OCI-LY3 (cell line): ENCODE measurements at regions not wholly inside any gene's neighbourhood (a gene's known extent, or its start where the extent isn't known, plus 50 kb on each side); places are given as distances from the start of the nearest gene placed in this dataset.

Experiments
- H2AFZ ChIP-seq: fragments of 200-600, 300-600 bp; shearing (Covaris generic); 2 replicates; pipeline ENCODE4 v1.6.0; 2014; ENCODE audit warnings: antibody characterized with exemption, low read depth, low read length
- H3K27ac ChIP-seq: fragments of 200-600, 300-600 bp; sonication (generic); 2 replicates; pipeline ENCODE4 v1.5.1; 2014; ENCODE audit warnings: mild to moderate bottlenecking, low read length, moderate library complexity, mixed read lengths
- H3K27me3 ChIP-seq: fragments of 200-600, 300-600 bp; sonication (generic); 2 replicates; pipeline ENCODE4 v1.6.1; 2014; ENCODE audit warnings: low read depth, low read length, mixed read lengths
- H3K36me3 ChIP-seq: fragments of 200-600, 300-600 bp; sonication (generic); replicated peaks from 2 replicates; pipeline ENCODE3; 2014; ENCODE audit warnings: low read depth, low read length, mixed read lengths
- H3K4me1 ChIP-seq: fragments of 300-600, 200-600 bp; sonication (generic); 2 replicates; pipeline ENCODE4 v1.6.1; 2014; ENCODE audit warnings: low read length, mixed read lengths
- H3K4me2 ChIP-seq: fragments of 200-600, 300-600 bp; sonication (generic); 2 replicates; pipeline ENCODE4 v1.6.1; 2014; ENCODE audit warnings: low read length, mixed read lengths
- H3K4me3 ChIP-seq: fragments of 300-600, 200-600 bp; sonication (generic); 2 replicates; pipeline ENCODE4 v1.5.1; 2014; ENCODE audit warnings: antibody characterized with exemption, mild to moderate bottlenecking, low read length, moderate library complexity
- H3K79me2 ChIP-seq: fragments of 300-600, 200-600 bp; shearing (Covaris generic); 2 replicates; pipeline ENCODE4 v1.6.1; 2014; ENCODE audit warnings: mild to moderate bottlenecking, low read length, mixed read lengths
- H3K9ac ChIP-seq: fragments of 300-600, 200-600 bp; shearing (Covaris generic); 2 replicates; pipeline ENCODE4 v1.6.0; 2014; ENCODE audit warnings: mild to moderate bottlenecking, low read length, moderate library complexity
- H3K9me3 ChIP-seq: fragments of 200-600, 300-600 bp; shearing (Covaris generic); 2 replicates; pipeline ENCODE4 v1.6.1; 2014; ENCODE audit warnings: low read length, mixed read lengths; ENCODE audit not compliant: insufficient read depth
- H4K20me1 ChIP-seq: fragments of 200-600, 300-600 bp; sonication (generic); 2 replicates; pipeline ENCODE4 v1.6.1; 2016; ENCODE audit warnings: low read length, mixed read lengths; ENCODE audit not compliant: insufficient read depth
- CTCF ChIP-seq: fragments of 200-600, 300-600 bp; sonication (generic); IDR thresholded peaks from 2 replicates; pipeline ENCODE4 v1.5.1; 2014; ENCODE audit warnings: antibody characterized with exemption, low read length, low read depth
- EZH2phosphoT487 ChIP-seq: fragments of 200-600 bp; shearing (Covaris generic); IDR thresholded peaks from 2 replicates; pipeline ENCODE4 v1.6.1; 2018; ENCODE audit warnings: antibody characterized with exemption, mixed run types, low read depth

DNA sequence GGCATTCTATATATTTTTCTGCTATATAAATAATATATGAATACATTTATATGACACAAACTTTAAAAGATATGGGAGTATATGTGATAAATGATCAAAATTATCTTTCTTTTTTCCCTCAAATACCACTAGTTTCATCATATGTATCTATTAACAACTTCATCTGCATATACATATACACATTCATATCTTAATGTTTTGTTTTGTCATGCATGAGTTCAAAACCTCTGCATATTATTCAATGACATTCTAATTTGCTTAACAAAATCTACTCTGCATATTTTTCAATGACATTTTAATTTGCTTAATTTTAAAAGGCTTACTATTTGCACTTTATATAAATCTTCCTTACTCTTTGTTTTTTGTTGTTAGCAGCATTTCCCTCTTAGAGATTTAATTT, 276.2 kb downstream of the PIK3C3 start:
- Histone ChIP-seq H3K27ac (no peak overlapping the region), H3K4me1 (peaks cover 21% of the 10 kb centered on the region), H3K9ac (no peak overlapping the region), H3K36me3 (peaks cover 8% of the 10 kb centered on the region), H4K20me1 (no peaks in the 10 kb centered on the region), H3K9me3 (0 out of 2 replicates have a peak, but pooled peaks cover 3% of the 10 kb centered on the region), H3K4me3 (no peak overlapping the region), H3K79me2 (no peaks in the 10 kb centered on the region), H3K4me2 (no peak overlapping the region), H2AFZ (no peak overlapping the region), H3K27me3 (no peaks in the 10 kb centered on the region)
- TF ChIP-seq EZH2phosphoT487 (no peak), CTCF (no peak)

- H3K4me3 ChIP-seq: no peak overlapping the region
- H3K9me3 ChIP-seq: 0 out of 2 replicates have a peak, but pooled peaks cover 3% of the 10 kb centered on the region
- H4K20me1 ChIP-seq: no peaks in the 10 kb centered on the region
- no peaks in the 10 kb centered on the region for H3K79me2 ChIP-seq
- no peaks in the 10 kb centered on the region for H3K27me3 ChIP-seq
- H3K36me3 ChIP-seq: peaks cover 8% of the 10 kb centered on the region
- H3K27ac ChIP-seq: no peak overlapping the region
- H3K4me2 ChIP-seq: no peak overlapping the region
- TF ChIP-seq CTCF (no peak), EZH2phosphoT487 (no peak)
- peaks cover 21% of the 10 kb centered on the region for H3K4me1 ChIP-seq
- no peak overlapping the region for H3K9ac ChIP-seq
- no peak overlapping the region for H2AFZ ChIP-seq
Observed at GRCh38 chr18:42231796-42232195, 276.8 kb downstream of the PIK3C3 start.

- no peaks in the 10 kb centered on the region for H3K79me2 ChIP-seq
- no peak overlapping the region for H2AFZ ChIP-seq
- H3K4me1 ChIP-seq: peaks cover 12% of the 10 kb centered on the region
- no peaks in the 10 kb centered on the region for H3K36me3 ChIP-seq
- TF ChIP-seq CTCF (no peak), EZH2phosphoT487 (no peak)
- H3K27ac ChIP-seq: no peak overlapping the region
- H4K20me1 ChIP-seq: no peaks in the 10 kb centered on the region
- H3K27me3 ChIP-seq: no peaks in the 10 kb centered on the region
- no peak overlapping the region for H3K4me3 ChIP-seq
- no peak overlapping the region for H3K4me2 ChIP-seq
- no peak overlapping the region for H3K9ac ChIP-seq
- H3K9me3 ChIP-seq: no peaks in the 10 kb centered on the region
Observed at GRCh38 chr18:42233908-42234307, 278.9 kb downstream of the PIK3C3 start.

DNA sequence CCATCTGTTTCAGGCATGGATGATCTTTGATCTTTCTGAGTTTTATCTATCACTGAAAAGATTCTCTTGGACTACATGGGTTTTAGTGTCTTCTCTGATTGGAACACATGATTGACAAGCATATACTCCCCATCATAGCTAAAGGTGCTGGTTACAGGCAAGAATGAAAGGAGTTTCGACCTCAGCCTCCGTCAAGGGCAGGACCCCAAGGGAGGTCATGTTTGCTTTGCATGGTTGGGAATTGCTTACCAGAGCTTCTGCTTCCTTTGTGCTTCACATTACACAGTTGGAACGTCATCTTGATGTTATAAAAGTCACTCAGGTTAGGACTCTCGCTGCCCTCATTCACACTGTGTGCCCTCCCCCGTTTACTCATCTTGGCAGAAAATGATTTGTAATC, 287.7 kb downstream of the PIK3C3 start:
- no peak overlapping the region for H3K27ac ChIP-seq
- H3K9me3 ChIP-seq: peaks cover 7% of the 10 kb centered on the region; the same call in 1 of the 2 replicates
- H3K4me3 ChIP-seq: no peak overlapping the region
- H3K4me1 ChIP-seq: no peaks in the 10 kb centered on the region
- no peaks in the 10 kb centered on the region for H4K20me1 ChIP-seq
- no peak overlapping the region for H2AFZ ChIP-seq
- no peak overlapping the region for H3K4me2 ChIP-seq
- no peak for TF ChIP-seq EZH2phosphoT487
- no peak for TF ChIP-seq CTCF
- H3K36me3 ChIP-seq: no peaks in the 10 kb centered on the region
- no peak overlapping the region for H3K9ac ChIP-seq
- H3K27me3 ChIP-seq: no peaks in the 10 kb centered on the region
- H3K79me2 ChIP-seq: no peaks in the 10 kb centered on the region
